KOPT-K1 (cell line): ENCODE measurements at regions not wholly inside any gene's neighbourhood (a gene's known extent, or its start where the extent isn't known, plus 50 kb on each side); places are given as distances from the start of the nearest gene placed in this dataset.
"Not testable (repeated sequence)": the region's sequence is repeated elsewhere in the genome, so short reads cannot be mapped to it uniquely, and the experiment has no call there.

Experiments used
- H3K27ac ChIP-seq: fragments of 200-600 bp; sonication (generic); 2 replicates; pipeline ENCODE4 v1.5.1; 2016; ENCODE audit warnings: antibody characterized with exemption, mild to moderate bottlenecking, low read depth, low read length; ENCODE audit not compliant: poor library complexity, severe bottlenecking
- H3K36me3 ChIP-seq: fragments of 200-600 bp; sonication (generic); 2 replicates; pipeline ENCODE4 v1.5.1; 2017; ENCODE audit warnings: antibody characterized with exemption, mild to moderate bottlenecking, low read length, moderate library complexity; ENCODE audit not compliant: insufficient read depth
- H3K9me3 ChIP-seq: fragments of 200-600 bp; sonication (generic); 2 replicates; pipeline ENCODE4 v1.5.1; 2017; ENCODE audit warnings: antibody characterized with exemption, low read length, mild to moderate bottlenecking; ENCODE audit not compliant: insufficient read depth, poor library complexity, severe bottlenecking

DNA sequence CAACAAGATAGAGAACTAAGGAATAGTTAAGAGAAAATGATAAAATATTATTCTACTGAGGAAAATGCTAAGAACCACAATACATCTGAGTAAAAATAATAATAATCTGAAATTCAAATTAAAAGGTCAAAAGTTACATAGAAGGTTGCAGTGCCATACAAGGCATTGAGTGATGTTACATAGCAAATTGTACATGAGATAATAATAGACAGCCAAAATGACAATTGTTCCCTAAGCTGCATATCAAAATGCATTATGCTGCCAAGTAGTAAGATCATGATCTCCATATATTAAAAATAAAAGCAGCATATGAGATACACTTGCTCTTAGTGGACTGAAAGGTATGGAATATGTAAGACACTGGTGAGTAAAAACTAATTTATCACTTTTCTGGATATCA is 547.7 kb downstream of the KCNT2 start:
- Histone ChIP-seq H3K9me3 (no peaks in the 10 kb centered on the region), H3K36me3 (no peaks in the 10 kb centered on the region), H3K27ac (no peak overlapping the region)

DNA sequence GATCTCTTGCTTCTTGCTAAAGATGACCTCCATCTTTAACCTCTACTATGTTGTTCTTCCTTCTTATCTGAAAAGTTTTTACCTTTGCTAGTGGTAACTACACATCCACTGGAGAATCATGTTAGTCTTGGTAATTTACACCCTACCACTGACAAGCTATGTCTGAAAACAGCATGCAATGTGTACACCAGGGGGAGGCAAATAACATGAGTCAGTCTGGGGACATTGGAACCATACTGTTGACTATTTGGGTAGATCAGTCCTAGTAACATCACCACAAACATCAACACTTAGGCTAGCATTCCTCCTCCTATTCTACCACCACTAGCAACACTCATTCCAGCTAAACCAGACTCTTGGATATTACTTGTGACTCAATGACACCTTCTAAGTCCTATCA is 549.0 kb downstream of the KCNT2 start:
- H3K27ac ChIP-seq = no peak overlapping the region
- no peaks in the 10 kb centered on the region for H3K9me3 ChIP-seq
- no peaks in the 10 kb centered on the region for H3K36me3 ChIP-seq

DNA sequence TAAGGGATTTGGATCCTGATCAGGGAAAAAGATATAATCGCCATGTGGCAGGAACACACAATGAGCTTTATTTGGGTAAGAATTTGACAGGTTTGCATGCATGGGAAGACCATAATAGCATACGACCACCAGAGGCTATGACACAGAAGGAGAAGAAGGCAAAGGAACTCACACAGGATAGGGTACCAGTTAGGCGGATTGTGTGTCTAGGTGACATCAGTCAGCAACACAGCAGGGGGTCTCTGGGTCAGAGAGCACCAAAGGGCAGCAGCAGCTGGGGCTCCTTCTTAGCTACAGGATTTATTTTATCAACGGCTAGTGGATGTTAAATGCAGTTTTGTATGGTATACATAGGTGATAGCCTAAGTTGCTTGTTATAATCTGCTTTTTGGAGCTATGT is 551.3 kb downstream of the KCNT2 start:
- H3K36me3 ChIP-seq = no peaks in the 10 kb centered on the region
- no peaks in the 10 kb centered on the region for H3K9me3 ChIP-seq
- no peak overlapping the region for H3K27ac ChIP-seq

DNA sequence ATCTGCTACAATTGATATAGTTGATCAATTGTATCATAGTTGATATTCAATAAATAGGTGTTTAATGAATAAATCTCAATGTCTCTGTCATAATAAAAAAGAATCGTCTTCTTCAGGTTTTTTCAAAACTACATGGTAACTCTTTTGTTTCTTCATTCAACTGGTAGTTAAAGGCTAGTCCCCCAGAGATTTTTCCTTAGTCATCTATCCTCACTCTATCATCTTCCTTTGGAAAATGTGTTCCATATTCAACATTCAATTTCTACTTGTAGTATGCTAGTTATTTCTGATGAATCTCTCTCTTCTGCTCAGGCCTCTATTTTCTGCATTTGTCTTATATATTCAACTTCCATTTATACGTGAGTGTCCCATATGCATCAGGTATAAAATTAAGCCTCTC is 558.8 kb downstream of the KCNT2 start:
- no peak overlapping the region for H3K27ac ChIP-seq
- H3K36me3 ChIP-seq = no peaks in the 10 kb centered on the region
- H3K9me3 ChIP-seq = no peaks in the 10 kb centered on the region

DNA sequence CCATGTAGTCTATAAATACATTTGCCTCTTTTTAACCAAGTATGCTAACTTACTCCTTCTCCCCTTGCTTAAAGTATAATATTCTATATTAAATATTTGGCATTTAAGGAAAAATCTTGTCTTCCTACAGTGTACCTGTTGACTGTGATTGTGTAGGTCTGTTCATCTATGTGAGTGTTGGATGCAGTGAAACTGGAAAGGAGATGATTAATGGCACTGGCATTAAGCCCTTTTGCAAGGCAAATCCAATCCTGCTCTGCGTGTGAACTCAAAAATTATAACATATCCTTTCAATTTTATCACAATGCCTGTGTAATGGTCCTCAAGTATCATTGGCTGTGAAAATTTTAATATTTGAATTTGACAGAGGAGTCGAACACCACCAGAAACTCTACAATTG is 565.0 kb downstream of the KCNT2 start:
- Histone ChIP-seq H3K27ac (no peak overlapping the region), H3K9me3 (no peaks in the 10 kb centered on the region), H3K36me3 (no peaks in the 10 kb centered on the region)

GRCh38 chr1:196034080-196034706 is 574.0 kb downstream of the KCNT2 start:
- H3K36me3 ChIP-seq = no peaks in the 10 kb centered on the region
- H3K27ac ChIP-seq = no peak overlapping the region
- H3K9me3 ChIP-seq = no peaks in the 10 kb centered on the region

DNA sequence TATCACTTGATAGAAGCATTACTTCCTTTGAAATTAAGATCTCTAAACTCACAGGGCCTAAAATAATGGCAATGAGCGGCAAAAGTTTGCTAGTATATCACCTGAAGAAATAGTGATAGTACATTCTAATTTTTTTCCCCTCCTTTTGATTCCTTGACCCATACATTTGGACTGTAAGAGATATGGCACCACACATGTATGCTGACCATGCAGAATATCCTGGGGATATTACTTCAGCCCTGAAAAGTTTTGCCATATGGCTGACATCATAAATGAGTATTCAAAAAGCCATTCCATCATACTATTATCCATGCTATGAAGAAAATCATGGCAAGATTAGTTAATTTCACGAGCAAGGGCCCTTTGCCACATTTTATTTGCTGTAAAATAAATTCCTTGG is 576.9 kb downstream of the KCNT2 start:
- not testable (repeated sequence) for H3K36me3 ChIP-seq, H3K9me3 ChIP-seq, H3K27ac ChIP-seq

DNA sequence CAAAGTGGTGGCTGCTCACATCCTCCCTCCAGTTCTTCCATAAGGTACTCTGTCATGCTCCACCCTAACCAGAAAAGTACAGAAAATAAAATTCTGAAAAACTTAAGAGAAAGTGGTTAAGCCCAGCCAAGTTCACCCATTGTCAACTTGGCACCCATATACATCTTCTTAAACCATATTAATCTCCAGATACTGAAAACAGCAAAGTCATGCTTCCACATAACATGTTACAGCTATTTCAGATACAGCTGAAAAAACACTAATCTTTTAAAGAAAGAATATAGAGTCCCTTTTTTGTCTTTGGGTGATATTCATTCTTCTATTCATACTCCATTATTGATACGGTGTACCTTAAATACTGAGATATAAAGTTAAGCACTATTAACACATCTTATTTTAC is 577.8 kb downstream of the KCNT2 start:
- Histone ChIP-seq H3K27ac (no peak overlapping the region), H3K36me3 (no peaks in the 10 kb centered on the region), H3K9me3 (no peaks in the 10 kb centered on the region)

DNA sequence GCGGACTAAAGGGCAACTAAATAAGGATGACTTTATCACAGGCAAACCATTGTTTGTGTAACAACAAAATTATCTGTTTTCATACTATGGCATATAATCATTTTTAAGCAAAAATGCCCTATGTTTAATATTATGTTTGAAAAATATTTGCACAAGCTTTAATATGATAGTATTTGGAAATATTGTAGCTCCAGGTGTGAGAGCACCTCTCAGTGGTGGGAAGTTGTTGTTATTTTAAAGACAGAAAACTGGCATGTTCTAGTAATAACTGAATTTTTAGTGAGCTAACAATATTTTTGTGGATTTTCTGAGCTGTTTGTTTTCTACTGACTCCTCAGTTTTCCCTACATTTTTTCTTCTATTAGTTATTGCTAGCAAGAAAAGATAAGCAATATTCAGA is 578.8 kb downstream of the KCNT2 start:
- no peaks in the 10 kb centered on the region for H3K36me3 ChIP-seq
- no peaks in the 10 kb centered on the region for H3K9me3 ChIP-seq
- no peak overlapping the region for H3K27ac ChIP-seq

DNA sequence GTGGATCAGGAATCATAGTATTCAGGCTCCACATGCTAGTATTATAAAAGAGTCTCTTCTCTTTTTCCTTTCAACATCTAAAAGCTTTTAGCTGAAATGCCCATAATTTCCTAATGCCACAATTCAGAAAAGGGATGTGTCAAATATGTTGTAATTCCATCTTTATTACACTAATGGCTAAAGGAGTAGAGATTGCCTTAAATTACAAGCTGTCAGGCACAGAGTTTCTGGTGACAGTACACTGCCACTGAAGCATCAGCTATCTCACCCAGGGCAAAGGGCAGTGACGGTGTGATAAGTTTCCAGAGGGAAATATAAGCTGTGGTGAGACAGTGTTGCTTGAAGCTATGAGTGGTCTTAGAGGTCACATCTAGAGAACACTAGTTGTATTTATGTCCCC is 581.1 kb downstream of the KCNT2 start:
- H3K27ac ChIP-seq = no peak overlapping the region
- no peaks in the 10 kb centered on the region for H3K9me3 ChIP-seq
- H3K36me3 ChIP-seq = no peaks in the 10 kb centered on the region

DNA sequence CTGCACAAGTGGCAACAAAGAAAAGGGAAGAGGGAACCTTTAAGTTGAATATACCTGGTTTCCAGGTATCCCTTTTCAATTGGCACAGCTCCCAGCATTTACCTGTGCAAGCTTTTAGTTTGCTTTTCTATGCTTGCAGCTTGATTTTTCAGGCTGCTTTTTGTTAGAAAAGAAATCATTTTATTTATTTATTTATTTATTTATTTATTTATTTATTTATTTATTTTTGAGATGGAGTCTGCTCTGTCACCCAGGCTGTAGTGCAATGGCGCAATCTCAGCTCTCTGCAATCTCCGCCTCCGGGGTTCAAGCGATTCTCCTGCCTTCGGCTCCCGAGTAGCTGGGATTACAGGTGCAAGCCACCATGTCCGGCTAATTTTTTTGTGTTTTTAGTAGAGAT is 587.1 kb downstream of the KCNT2 start:
- H3K9me3 ChIP-seq = not testable (repeated sequence)

GRCh38 chr1:196009362-196009761 is 598.9 kb downstream of the KCNT2 start:
- H3K27ac ChIP-seq = no peak overlapping the region
- H3K9me3 ChIP-seq = no peaks in the 10 kb centered on the region
- no peaks in the 10 kb centered on the region for H3K36me3 ChIP-seq

More for the DNA sequence above, 587.1 kb downstream of the KCNT2 start:
- not testable (repeated sequence) for H3K36me3 ChIP-seq, H3K27ac ChIP-seq

GRCh38 chr1:196007763-196008162 is 600.5 kb downstream of the KCNT2 start:
- Histone ChIP-seq H3K36me3 (no peaks in the 10 kb centered on the region), H3K27ac (no peak overlapping the region)

GRCh38 chr1:196005426-196005825 is 602.8 kb downstream of the KCNT2 start:
- Histone ChIP-seq H3K36me3 (no peaks in the 10 kb centered on the region), H3K27ac (no peak overlapping the region), H3K9me3 (no peaks in the 10 kb centered on the region)

More at GRCh38 chr1:196007763-196008162, 600.5 kb downstream of the KCNT2 start:
- no peaks in the 10 kb centered on the region for H3K9me3 ChIP-seq

DNA sequence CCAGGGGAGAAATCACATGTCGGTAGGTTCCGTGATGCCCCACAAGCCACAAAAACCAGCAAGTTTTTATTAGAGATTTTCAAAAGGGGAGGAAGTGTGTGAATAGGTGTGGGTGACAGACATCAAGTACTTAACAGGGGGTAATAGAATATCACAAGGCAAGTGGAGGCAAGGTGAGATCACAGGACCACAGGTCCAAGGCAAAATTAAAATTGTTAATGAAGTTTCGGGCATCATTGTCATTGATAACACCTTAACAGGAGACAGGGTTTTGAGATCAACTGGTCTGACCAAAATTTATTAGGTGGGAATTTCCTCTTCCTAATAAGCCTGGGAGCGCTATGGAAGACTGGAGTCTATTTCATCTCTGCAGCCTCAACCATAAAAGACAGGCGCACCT is 603.9 kb downstream of the KCNT2 start:
- not testable (repeated sequence) for H3K36me3 ChIP-seq, H3K9me3 ChIP-seq

DNA sequence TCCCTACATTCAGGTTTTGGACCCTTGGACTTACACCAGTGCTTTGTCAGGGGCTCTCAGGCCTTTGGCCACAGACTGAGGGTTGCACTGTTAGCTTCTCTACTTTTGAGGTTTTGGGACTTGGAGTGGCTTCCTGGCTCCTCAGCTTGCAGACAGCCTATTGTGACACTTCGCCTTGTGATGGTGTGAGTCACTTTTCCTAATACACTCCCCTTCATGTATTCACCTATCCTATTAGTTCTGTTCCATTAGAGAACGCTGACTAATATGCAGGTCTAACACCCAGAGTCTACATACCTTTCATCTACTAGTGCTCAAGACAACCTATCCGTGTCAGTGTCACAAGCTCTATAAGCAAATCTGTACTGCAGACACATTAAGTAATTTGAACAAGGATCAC is 605.3 kb downstream of the KCNT2 start:
- Histone ChIP-seq H3K36me3 (no peaks in the 10 kb centered on the region), H3K27ac (no peak overlapping the region), H3K9me3 (no peaks in the 10 kb centered on the region)

More for the DNA sequence above, 603.9 kb downstream of the KCNT2 start:
- not testable (repeated sequence) for H3K27ac ChIP-seq
